ENCODE measurements at regions not wholly inside any gene's neighbourhood (a gene's known extent, or its start where the extent isn't known, plus 50 kb on each side); places are given as distances from the start of the nearest gene placed in this dataset.

DNA sequence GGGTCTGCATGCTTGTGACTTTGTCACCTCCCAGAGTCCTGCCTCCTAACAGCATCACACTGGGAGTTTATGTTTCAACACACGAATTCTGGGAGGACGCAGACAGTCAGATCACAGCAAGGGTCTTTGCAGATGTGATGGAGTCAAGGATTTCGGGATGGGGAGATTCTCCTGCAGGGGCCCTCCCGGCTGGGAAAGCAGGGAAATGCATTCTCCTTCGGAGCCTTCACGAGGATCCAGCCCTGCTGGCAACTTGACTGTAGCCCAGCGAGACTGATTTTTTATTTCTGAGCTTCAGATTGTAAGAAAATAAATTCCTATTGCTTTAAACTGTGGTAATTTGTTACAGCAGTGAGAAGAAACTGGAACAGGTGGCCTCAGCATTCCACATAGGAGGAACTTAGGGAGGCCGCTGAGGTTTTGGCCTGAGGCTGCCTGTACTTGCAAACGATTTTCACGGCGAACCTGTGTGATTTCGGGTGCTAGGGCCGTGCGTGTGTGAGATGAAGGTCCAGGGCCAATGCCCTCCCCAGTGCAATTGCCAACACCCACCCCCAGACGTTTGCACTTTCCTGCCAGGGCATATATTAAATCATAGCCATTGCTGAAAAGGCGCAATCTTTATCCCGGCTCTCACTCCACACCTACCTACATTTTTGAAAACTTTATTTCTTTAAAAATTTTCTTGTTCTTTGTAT is 79.8 kb downstream of the ASB1 start:
- TF ChIP-seq, protein P1, sequence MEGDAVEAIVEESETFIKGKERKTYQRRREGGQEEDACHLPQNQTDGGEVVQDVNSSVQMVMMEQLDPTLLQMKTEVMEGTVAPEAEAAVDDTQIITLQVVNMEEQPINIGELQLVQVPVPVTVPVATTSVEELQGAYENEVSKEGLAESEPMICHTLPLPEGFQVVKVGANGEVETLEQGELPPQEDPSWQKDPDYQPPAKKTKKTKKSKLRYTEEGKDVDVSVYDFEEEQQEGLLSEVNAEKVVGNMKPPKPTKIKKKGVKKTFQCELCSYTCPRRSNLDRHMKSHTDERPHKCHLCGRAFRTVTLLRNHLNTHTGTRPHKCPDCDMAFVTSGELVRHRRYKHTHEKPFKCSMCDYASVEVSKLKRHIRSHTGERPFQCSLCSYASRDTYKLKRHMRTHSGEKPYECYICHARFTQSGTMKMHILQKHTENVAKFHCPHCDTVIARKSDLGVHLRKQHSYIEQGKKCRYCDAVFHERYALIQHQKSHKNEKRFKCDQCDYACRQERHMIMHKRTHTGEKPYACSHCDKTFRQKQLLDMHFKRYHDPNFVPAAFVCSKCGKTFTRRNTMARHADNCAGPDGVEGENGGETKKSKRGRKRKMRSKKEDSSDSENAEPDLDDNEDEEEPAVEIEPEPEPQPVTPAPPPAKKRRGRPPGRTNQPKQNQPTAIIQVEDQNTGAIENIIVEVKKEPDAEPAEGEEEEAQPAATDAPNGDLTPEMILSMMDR (IDR thresholded peaks at IDR 0.05), result no peak
- TF ChIP-seq POLR2A (IDR thresholded peaks at IDR 0.05) (no peak), POLR2AphosphoS5 (IDR thresholded peaks at IDR 0.05) (no peak)

Measured in gastroesophageal sphincter (tissue), 3 donors.